ENCODE measurements at regions not wholly inside any gene's neighbourhood (a gene's known extent, or its start where the extent isn't known, plus 50 kb on each side); places are given as distances from the start of the nearest gene placed in this dataset.

DNA sequence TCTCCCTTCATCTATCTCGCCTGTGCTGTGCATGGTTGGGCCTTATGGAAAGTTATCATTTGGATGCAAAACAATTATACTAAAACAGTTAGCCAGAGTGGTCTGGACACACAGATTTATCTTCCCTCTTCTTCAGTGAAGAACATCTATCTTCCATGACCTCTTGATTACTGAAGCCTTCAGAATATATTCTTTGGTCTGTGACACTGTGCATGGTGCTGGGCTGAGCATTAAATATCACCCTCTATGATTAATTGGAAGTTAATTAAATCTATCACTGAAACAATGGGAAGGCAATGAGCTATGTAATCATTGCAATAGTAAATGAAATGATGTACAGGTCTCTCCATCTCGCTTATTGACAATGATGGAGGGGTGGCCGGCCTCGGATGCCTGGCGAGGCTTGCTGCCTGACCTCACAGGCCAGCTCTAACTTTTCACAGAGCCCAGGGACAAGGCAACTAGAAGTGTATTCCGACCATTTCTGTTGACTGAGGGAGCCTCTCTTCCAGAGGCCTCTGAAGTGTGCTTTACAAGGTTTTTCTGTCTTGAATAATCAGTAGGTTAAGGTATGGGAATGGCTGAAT lies 186.6 kb downstream of the NKX6-1 start:
- TF ChIP-seq, protein P1, sequence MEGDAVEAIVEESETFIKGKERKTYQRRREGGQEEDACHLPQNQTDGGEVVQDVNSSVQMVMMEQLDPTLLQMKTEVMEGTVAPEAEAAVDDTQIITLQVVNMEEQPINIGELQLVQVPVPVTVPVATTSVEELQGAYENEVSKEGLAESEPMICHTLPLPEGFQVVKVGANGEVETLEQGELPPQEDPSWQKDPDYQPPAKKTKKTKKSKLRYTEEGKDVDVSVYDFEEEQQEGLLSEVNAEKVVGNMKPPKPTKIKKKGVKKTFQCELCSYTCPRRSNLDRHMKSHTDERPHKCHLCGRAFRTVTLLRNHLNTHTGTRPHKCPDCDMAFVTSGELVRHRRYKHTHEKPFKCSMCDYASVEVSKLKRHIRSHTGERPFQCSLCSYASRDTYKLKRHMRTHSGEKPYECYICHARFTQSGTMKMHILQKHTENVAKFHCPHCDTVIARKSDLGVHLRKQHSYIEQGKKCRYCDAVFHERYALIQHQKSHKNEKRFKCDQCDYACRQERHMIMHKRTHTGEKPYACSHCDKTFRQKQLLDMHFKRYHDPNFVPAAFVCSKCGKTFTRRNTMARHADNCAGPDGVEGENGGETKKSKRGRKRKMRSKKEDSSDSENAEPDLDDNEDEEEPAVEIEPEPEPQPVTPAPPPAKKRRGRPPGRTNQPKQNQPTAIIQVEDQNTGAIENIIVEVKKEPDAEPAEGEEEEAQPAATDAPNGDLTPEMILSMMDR (IDR thresholded peaks at IDR 0.05 in 2 of 3, conservative IDR thresholded peaks at IDR 0.05 in 1 of 3; ENCODE audit: control insufficient read depth in 2 of 3, extremely low read depth in 1 of 3, insufficient read depth in 1 of 3, low read depth in 3 of 3, low read length in 3 of 3): no peak
- TF ChIP-seq, protein P2, sequence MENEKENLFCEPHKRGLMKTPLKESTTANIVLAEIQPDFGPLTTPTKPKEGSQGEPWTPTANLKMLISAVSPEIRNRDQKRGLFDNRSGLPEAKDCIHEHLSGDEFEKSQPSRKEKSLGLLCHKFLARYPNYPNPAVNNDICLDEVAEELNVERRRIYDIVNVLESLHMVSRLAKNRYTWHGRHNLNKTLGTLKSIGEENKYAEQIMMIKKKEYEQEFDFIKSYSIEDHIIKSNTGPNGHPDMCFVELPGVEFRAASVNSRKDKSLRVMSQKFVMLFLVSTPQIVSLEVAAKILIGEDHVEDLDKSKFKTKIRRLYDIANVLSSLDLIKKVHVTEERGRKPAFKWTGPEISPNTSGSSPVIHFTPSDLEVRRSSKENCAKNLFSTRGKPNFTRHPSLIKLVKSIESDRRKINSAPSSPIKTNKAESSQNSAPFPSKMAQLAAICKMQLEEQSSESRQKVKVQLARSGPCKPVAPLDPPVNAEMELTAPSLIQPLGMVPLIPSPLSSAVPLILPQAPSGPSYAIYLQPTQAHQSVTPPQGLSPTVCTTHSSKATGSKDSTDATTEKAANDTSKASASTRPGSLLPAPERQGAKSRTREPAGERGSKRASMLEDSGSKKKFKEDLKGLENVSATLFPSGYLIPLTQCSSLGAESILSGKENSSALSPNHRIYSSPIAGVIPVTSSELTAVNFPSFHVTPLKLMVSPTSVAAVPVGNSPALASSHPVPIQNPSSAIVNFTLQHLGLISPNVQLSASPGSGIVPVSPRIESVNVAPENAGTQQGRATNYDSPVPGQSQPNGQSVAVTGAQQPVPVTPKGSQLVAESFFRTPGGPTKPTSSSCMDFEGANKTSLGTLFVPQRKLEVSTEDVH (IDR thresholded peaks at IDR 0.05; ENCODE audit: low read depth, partially characterized antibody): no peak
- TF ChIP-seq HDAC6 (IDR thresholded peaks at IDR 0.05; ENCODE audit: unreplicated experiment) (no peak), CHD1 (IDR thresholded peaks at IDR 0.05; ENCODE audit: low read depth, low read length) (no peak), SUZ12 (IDR thresholded peaks at IDR 0.05; ENCODE audit: unreplicated experiment) (no peak), JUNB (IDR thresholded peaks at IDR 0.05) (no peak), PBX3 (IDR thresholded peaks at IDR 0.05; ENCODE audit: insufficient replicate concordance, low read depth, low read length) (no peak), TARDBP (IDR thresholded peaks at IDR 0.05; ENCODE audit: borderline replicate concordance) (no peak), STAT3 (IDR thresholded peaks at IDR 0.05; ENCODE audit: low read depth, low read length) (no peak), ZBTB33 (IDR thresholded peaks at IDR 0.05) (no peak), TBL1XR1 (IDR thresholded peaks at IDR 0.05; ENCODE audit: low read depth, low read length) (no peak), HDAC2 (IDR thresholded peaks at IDR 0.05) (no peak)
- TF ChIP-seq, protein P3, sequence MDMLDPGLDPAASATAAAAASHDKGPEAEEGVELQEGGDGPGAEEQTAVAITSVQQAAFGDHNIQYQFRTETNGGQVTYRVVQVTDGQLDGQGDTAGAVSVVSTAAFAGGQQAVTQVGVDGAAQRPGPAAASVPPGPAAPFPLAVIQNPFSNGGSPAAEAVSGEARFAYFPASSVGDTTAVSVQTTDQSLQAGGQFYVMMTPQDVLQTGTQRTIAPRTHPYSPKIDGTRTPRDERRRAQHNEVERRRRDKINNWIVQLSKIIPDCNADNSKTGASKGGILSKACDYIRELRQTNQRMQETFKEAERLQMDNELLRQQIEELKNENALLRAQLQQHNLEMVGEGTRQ (IDR thresholded peaks at IDR 0.05; ENCODE audit: borderline replicate concordance, low read depth, low read length): no peak
